ENCODE measurements at regions not wholly inside any gene's neighbourhood (a gene's known extent, or its start where the extent isn't known, plus 50 kb on each side); places are given as distances from the start of the nearest gene placed in this dataset.
"Not testable (repeated sequence)": the region's sequence is repeated elsewhere in the genome, so short reads cannot be mapped to it uniquely, and the experiment has no call there.

DNA sequence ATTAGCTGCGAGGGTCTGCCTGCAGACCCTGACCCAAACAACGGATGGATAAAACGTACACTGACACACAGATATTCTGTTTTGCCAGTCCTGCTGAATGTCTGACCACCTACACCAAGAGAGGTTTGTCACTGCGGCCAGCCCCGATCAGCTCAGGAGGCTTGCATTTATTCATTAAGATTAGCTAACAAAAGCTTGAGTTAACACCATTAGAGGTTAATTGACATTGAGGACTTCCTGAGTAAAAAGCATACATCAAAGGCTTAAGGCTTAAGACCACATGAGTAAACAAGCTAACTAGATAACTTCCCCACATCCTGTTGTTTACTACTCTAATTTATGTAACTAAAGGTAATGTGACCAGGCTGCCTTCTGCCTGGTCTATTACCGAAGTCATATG, 198.1 kb upstream of the TRPC7 start:
- H3F3A ChIP-seq (ENCODE audit: control insufficient read depth, insufficient read depth) = no peaks in the 10 kb centered on the region
- no peak overlapping the region for H3K27ac ChIP-seq (ENCODE audit: low read depth, low read length)
- H4K20me1 ChIP-seq (ENCODE audit: control insufficient read depth, insufficient read depth, low read depth, low read length) = no peaks in the 10 kb centered on the region

DNA sequence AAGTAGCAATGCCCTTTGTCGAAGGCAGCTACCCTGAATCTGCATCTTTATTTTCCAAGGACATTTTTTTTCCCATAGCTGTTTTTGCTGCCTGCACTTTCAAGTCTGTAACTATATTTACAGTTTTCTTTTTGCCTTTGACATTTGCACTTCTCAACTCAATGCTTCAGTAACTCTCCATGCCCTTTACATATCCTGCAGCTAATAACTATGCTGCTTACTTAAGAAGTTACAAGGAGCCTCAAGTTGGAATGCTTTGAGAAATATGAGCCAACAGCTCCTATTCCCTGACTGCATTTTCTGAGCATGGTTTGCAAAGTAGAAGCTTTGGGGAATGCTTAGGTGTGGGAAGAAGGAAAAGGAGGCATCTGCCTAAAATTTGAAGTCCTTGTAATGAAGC, 194.8 kb upstream of the TRPC7 start:
- TF ChIP-seq EZH2phosphoT487 (IDR thresholded peaks at IDR 0.05; ENCODE audit: borderline replicate concordance, low read length) = no peak
- TF ChIP-seq CTCF (IDR thresholded peaks at IDR 0.05; ENCODE audit: low read depth, low read length, poor library complexity, severe bottlenecking) = no peak

More for the DNA sequence above, 198.1 kb upstream of the TRPC7 start:
- Histone ChIP-seq H3K27me3 (ENCODE audit: control insufficient read depth, low read length) (no peaks in the 10 kb centered on the region), H3K9me2 (replicated peaks; ENCODE audit: control insufficient read depth, low read length) (no peaks in the 10 kb centered on the region), H3K4me2 (ENCODE audit: low read length) (no peak overlapping the region), H3K4me1 (ENCODE audit: control insufficient read depth, low read length) (no peaks in the 10 kb centered on the region), H3K79me2 (ENCODE audit: control insufficient read depth, low read length) (no peaks in the 10 kb centered on the region), H3K4me3 (ENCODE audit: low read length) (no peak overlapping the region), H3K36me3 (ENCODE audit: control insufficient read depth, low read length) (no peaks in the 10 kb centered on the region), H3K9me3 (ENCODE audit: control insufficient read depth, insufficient read depth, low read length) (0 out of 2 replicates have a peak, but pooled peaks cover 4% of the 10 kb centered on the region)
- no peak for TF ChIP-seq CTCF (IDR thresholded peaks at IDR 0.05; ENCODE audit: low read depth, low read length, poor library complexity, severe bottlenecking)
- TF ChIP-seq EZH2phosphoT487 (IDR thresholded peaks at IDR 0.05; ENCODE audit: borderline replicate concordance, low read length) = no peak

GRCh38 chr5:136559651-136560050, 194.3 kb upstream of the TRPC7 start:
- no peaks in the 10 kb centered on the region for H3K36me3 ChIP-seq (ENCODE audit: control insufficient read depth, low read length)
- no peak overlapping the region for H3K4me2 ChIP-seq (ENCODE audit: low read length)
- no peak overlapping the region for H3K4me3 ChIP-seq (ENCODE audit: low read length)
- no peaks in the 10 kb centered on the region for H3K4me1 ChIP-seq (ENCODE audit: control insufficient read depth, low read length)
- no peaks in the 10 kb centered on the region for H3K27me3 ChIP-seq (ENCODE audit: control insufficient read depth, low read length)
- H3K9me2 ChIP-seq (replicated peaks; ENCODE audit: control insufficient read depth, low read length) = no peaks in the 10 kb centered on the region
- no peaks in the 10 kb centered on the region for H3K79me2 ChIP-seq (ENCODE audit: control insufficient read depth, low read length)
- TF ChIP-seq EZH2phosphoT487 (IDR thresholded peaks at IDR 0.05; ENCODE audit: borderline replicate concordance, low read length) (no peak), CTCF (IDR thresholded peaks at IDR 0.05; ENCODE audit: low read depth, low read length, poor library complexity, severe bottlenecking) (no peak)
- no peaks in the 10 kb centered on the region for H4K20me1 ChIP-seq (ENCODE audit: control insufficient read depth, insufficient read depth, low read depth, low read length)
- no peaks in the 10 kb centered on the region for H3F3A ChIP-seq (ENCODE audit: control insufficient read depth, insufficient read depth)
- H3K9me3 ChIP-seq (ENCODE audit: control insufficient read depth, insufficient read depth, low read length) = 0 out of 2 replicates have a peak, but pooled peaks cover 4% of the 10 kb centered on the region
- H3K27ac ChIP-seq (ENCODE audit: low read depth, low read length) = no peak overlapping the region

More for the DNA sequence above, 194.8 kb upstream of the TRPC7 start:
- H3K36me3 ChIP-seq (ENCODE audit: control insufficient read depth, low read length) = no peaks in the 10 kb centered on the region
- no peaks in the 10 kb centered on the region for H3K9me2 ChIP-seq (replicated peaks; ENCODE audit: control insufficient read depth, low read length)
- no peaks in the 10 kb centered on the region for H3K27me3 ChIP-seq (ENCODE audit: control insufficient read depth, low read length)
- no peaks in the 10 kb centered on the region for H4K20me1 ChIP-seq (ENCODE audit: control insufficient read depth, insufficient read depth, low read depth, low read length)
- no peak overlapping the region for H3K27ac ChIP-seq (ENCODE audit: low read depth, low read length)
- 0 out of 2 replicates have a peak, but pooled peaks cover 4% of the 10 kb centered on the region for H3K9me3 ChIP-seq (ENCODE audit: control insufficient read depth, insufficient read depth, low read length)
- H3K4me3 ChIP-seq (ENCODE audit: low read length) = no peak overlapping the region
- no peaks in the 10 kb centered on the region for H3F3A ChIP-seq (ENCODE audit: control insufficient read depth, insufficient read depth)
- no peak overlapping the region for H3K4me2 ChIP-seq (ENCODE audit: low read length)
- no peaks in the 10 kb centered on the region for H3K4me1 ChIP-seq (ENCODE audit: control insufficient read depth, low read length)
- no peaks in the 10 kb centered on the region for H3K79me2 ChIP-seq (ENCODE audit: control insufficient read depth, low read length)

- not testable (repeated sequence) for H3K4me3 ChIP-seq (ENCODE audit: low read length); H3K9me3 ChIP-seq (ENCODE audit: control insufficient read depth, insufficient read depth, low read length); H3K4me2 ChIP-seq (ENCODE audit: low read length); H3K27me3 ChIP-seq (ENCODE audit: control insufficient read depth, low read length); H3K9me2 ChIP-seq (replicated peaks; ENCODE audit: control insufficient read depth, low read length); H3K36me3 ChIP-seq (ENCODE audit: control insufficient read depth, low read length); H3K4me1 ChIP-seq (ENCODE audit: control insufficient read depth, low read length); H4K20me1 ChIP-seq (ENCODE audit: control insufficient read depth, insufficient read depth, low read depth, low read length); H3K79me2 ChIP-seq (ENCODE audit: control insufficient read depth, low read length); H3K27ac ChIP-seq (ENCODE audit: low read depth, low read length); H3F3A ChIP-seq (ENCODE audit: control insufficient read depth, insufficient read depth)
Measured at GRCh38 chr5:136547096-136547495, 181.8 kb upstream of the TRPC7 start.

- H3K79me2 ChIP-seq (ENCODE audit: control insufficient read depth, low read length); H3K4me1 ChIP-seq (ENCODE audit: control insufficient read depth, low read length); H3K36me3 ChIP-seq (ENCODE audit: control insufficient read depth, low read length); H3F3A ChIP-seq (ENCODE audit: control insufficient read depth, insufficient read depth); H3K9me2 ChIP-seq (replicated peaks; ENCODE audit: control insufficient read depth, low read length); H3K9me3 ChIP-seq (ENCODE audit: control insufficient read depth, insufficient read depth, low read length); H3K27me3 ChIP-seq (ENCODE audit: control insufficient read depth, low read length); H3K4me2 ChIP-seq (ENCODE audit: low read length); H3K4me3 ChIP-seq (ENCODE audit: low read length); H3K27ac ChIP-seq (ENCODE audit: low read depth, low read length); H4K20me1 ChIP-seq (ENCODE audit: control insufficient read depth, insufficient read depth, low read depth, low read length): not testable (repeated sequence)
Measured at GRCh38 chr5:136546441-136546840, 181.1 kb upstream of the TRPC7 start.

DNA sequence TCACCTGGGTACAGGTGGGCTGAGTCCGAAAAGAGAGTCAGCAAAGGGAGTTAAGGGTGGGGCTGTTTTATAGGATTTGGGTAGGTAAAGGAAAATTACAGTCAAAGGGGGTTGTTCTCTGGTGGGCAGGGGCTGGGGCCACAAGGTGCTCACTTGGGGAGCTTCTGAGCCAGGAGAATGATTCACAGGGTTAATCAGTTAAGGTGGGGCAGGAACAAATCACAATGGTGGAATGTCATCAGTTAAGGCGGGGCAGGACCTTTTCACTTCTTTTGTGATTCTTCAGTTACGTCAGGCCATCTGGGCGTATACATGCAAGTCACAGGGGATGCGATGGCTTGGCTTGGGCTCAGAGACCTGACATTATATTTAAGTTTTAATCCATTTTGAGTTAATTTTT, 179.7 kb upstream of the TRPC7 start:
- H4K20me1 ChIP-seq (ENCODE audit: control insufficient read depth, insufficient read depth, low read depth, low read length); H3K27me3 ChIP-seq (ENCODE audit: control insufficient read depth, low read length); H3F3A ChIP-seq (ENCODE audit: control insufficient read depth, insufficient read depth); H3K9me2 ChIP-seq (replicated peaks; ENCODE audit: control insufficient read depth, low read length); H3K36me3 ChIP-seq (ENCODE audit: control insufficient read depth, low read length); H3K4me3 ChIP-seq (ENCODE audit: low read length); H3K79me2 ChIP-seq (ENCODE audit: control insufficient read depth, low read length); H3K4me1 ChIP-seq (ENCODE audit: control insufficient read depth, low read length); H3K4me2 ChIP-seq (ENCODE audit: low read length); H3K9me3 ChIP-seq (ENCODE audit: control insufficient read depth, insufficient read depth, low read length); H3K27ac ChIP-seq (ENCODE audit: low read depth, low read length): not testable (repeated sequence)

Data from DOHH2 (cell line).